Body of pancreas (tissue), 4 donors: ENCODE measurements at regions not wholly inside any gene's neighbourhood (a gene's known extent, or its start where the extent isn't known, plus 50 kb on each side); places are given as distances from the start of the nearest gene placed in this dataset.

ENCODE experiments used
- ATAC-seq: fragments of 150-250 bp; one replicate; pipeline ENCODE4 v1.9.1; 2016
- DNase-seq, 4 donors: peaks; one replicate each; pipeline ENCODE4 v3.0.0-alpha.2; 2019
- H3K27ac ChIP-seq, 4 donors: fragments of 200-600 bp; sonication (generic); 1 replicate in 3 of 4; 2 replicates in 1 of 4; pipeline versions ENCODE4 v1.5.1 to v1.6.1; 2016 to 2019; ENCODE audit warnings: mild to moderate bottlenecking in 1 of 4, mixed read lengths in 1 of 4, moderate library complexity in 1 of 4
- H3K27me3 ChIP-seq, 2 donors: fragments of 200-600 bp; sonication (generic); one replicate each; pipeline ENCODE4 v1.6.0; 2016; ENCODE audit warnings: mild to moderate bottlenecking in 1 of 2
- H3K36me3 ChIP-seq, 2 donors: fragments of 200-600 bp; sonication (generic); replicated peaks in 1 of 2; 2 replicates each; pipeline ENCODE4 v1.5.1; 2016; ENCODE audit warnings: low read depth in 2 of 2; ENCODE audit not compliant: insufficient read depth in 1 of 2
- H3K4me1 ChIP-seq: fragments of 200-600 bp; sonication (generic); one replicate; pipeline ENCODE4 v1.6.0; 2016
- H3K4me3 ChIP-seq, 2 donors: fragments of 200-600 bp; sonication (generic); 1 replicate in 1 of 2; 2 replicates in 1 of 2; pipeline ENCODE4 v1.5.1; 2016 to 2019
- H3K9me3 ChIP-seq, 3 donors: fragments of 200-600 bp; sonication (generic); 1 replicate in 2 of 3; 2 replicates in 1 of 3; pipeline ENCODE4 v1.5.1; 2016
- CTCF ChIP-seq, 7 experiments: fragments of 450-650 bp in 4 of 7; fragments of 200-600 bp in 3 of 7; sonication (generic) in 3 of 7; IDR thresholded peaks; one replicate each; pipeline ENCODE4 v1.5.1; 2016 to 2019; ENCODE audit warnings: antibody characterized with exemption in 7 of 7
- POLR2A ChIP-seq, 3 donors: fragments of 450-650 bp; IDR thresholded peaks; one replicate each; pipeline ENCODE4 v1.6.1; 2016; ENCODE audit warnings: antibody characterized with exemption in 3 of 3, mild to moderate bottlenecking in 2 of 3
- WGBS, 2 donors: methylation state at CpG; one replicate each; pipeline ENCODE4 v1.1.5; 2017; 5-methylcytosine and 5-hydroxymethylcytosine counted together
- intact Hi-C: fragments of 100-400 bp; cut with DNase I; formaldehyde crosslinking; loops from one replicate; pipeline ENCODE4 v1.15.1; 2023

DNA sequence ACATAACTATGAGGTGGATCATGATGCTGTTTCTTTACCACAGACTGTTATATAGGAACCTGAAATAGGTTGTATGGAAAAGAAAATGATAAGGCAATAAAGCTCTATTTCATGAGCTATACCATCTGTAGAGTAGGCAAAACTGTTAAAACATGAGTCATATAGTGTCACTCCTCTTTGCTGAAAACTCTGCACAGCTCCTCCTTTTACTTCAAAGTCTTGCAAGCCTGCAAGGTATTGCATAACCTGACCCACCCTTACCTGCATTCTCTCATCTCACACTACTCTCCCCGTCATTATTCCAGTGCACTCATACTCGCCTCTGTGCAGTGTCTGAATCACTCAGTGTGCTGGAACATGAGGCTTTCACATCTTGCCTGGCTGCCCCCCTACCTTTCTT, 790.1 kb downstream of the EFNA5 start:
- ATAC-seq, result no peak
- Histone ChIP-seq H3K9me3 (no peaks in the 10 kb centered on the region), H3K4me3 (no peak overlapping the region), H3K36me3 (no peaks in the 10 kb centered on the region), H3K27me3 (no peaks in the 10 kb centered on the region), H3K4me1 (no peaks in the 10 kb centered on the region), H3K27ac (no peak overlapping the region)
- DNase-seq, result no peak
- TF ChIP-seq CTCF (IDR thresholded peaks at IDR 0.05), result no peak
- TF ChIP-seq POLR2A (IDR thresholded peaks at IDR 0.05), result no peak
- intact Hi-C loops, result no loop called here
- 66 to 90% methylated on average over 2 of the region's 2 CpGs for WGBS, 2 donors

- ATAC-seq (no peak), DNase-seq (no peak)
- H3K4me3 ChIP-seq, result no peak overlapping the region
- no peak overlapping the region for H3K27ac ChIP-seq
- TF ChIP-seq CTCF (IDR thresholded peaks at IDR 0.05) (no peak), POLR2A (IDR thresholded peaks at IDR 0.05) (no peak)
- no peaks in the 10 kb centered on the region for H3K27me3 ChIP-seq
- no peaks in the 10 kb centered on the region for H3K36me3 ChIP-seq
- WGBS, 2 donors, result 68 to 75% methylated on average over 3 of the region's 3 CpGs
- intact Hi-C loops, result no loop called here
- H3K4me1 ChIP-seq, result no peaks in the 10 kb centered on the region
- no peaks in the 10 kb centered on the region for H3K9me3 ChIP-seq
Observed at GRCh38 chr5:106877881-106878280, 792.9 kb downstream of the EFNA5 start.

- Histone ChIP-seq H3K4me1 (no peaks in the 10 kb centered on the region), H3K4me3 (no peak overlapping the region), H3K27me3 (no peaks in the 10 kb centered on the region), H3K36me3 (no peaks in the 10 kb centered on the region), H3K27ac (no peak overlapping the region), H3K9me3 (no peaks in the 10 kb centered on the region)
- ATAC-seq (no peak), DNase-seq (peak; percentile 31 to 80 (median 46))
- WGBS, 2 donors, result 59 to 83% methylated on average over 7 of the region's 7 CpGs
- TF ChIP-seq POLR2A (IDR thresholded peaks at IDR 0.05), result no peak
- no peak for TF ChIP-seq CTCF (IDR thresholded peaks at IDR 0.05)
- intact Hi-C loops, result no loop called here
Observed at GRCh38 chr5:106876665-106877194, 794.0 kb downstream of the EFNA5 start.

DNA sequence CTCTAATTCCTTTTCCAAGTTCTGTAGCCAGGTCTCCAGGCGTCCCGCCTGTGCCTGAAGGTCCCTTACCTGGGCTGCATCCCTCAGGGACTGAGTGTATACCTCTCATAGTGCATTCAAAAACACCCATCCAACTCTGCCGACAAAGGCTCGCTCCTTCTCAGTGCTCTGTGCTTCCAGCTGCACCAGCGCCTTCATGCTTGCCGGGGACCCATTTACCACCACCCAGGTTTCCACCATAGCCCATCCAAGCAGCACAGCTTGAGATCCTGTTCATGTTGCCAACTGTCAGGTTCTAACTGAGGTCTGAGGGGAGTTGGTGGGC, 794.5 kb downstream of the EFNA5 start:
- no peak for TF ChIP-seq POLR2A (IDR thresholded peaks at IDR 0.05)
- no peak for TF ChIP-seq CTCF (IDR thresholded peaks at IDR 0.05)
- Histone ChIP-seq H3K27me3 (no peaks in the 10 kb centered on the region), H3K9me3 (no peaks in the 10 kb centered on the region), H3K36me3 (no peaks in the 10 kb centered on the region), H3K27ac (no peak overlapping the region), H3K4me3 (no peak overlapping the region), H3K4me1 (no peaks in the 10 kb centered on the region)
- 90 to 95% methylated on average over 3 to 6 of the region's 6 CpGs for WGBS, 2 donors
- peak in 1 of 4 donors; percentile 10 for DNase-seq
- intact Hi-C loops, result no loop called here
- no peak for ATAC-seq

- peak; percentile 84 for ATAC-seq
Observed at GRCh38 chr5:106875591-106876297, 795.0 kb downstream of the EFNA5 start.

More at GRCh38 chr5:106875591-106876297, 795.0 kb downstream of the EFNA5 start:
- Histone ChIP-seq H3K36me3 (no peaks in the 10 kb centered on the region), H3K27ac (no peak overlapping the region), H3K4me1 (no peaks in the 10 kb centered on the region), H3K27me3 (no peaks in the 10 kb centered on the region), H3K9me3 (no peaks in the 10 kb centered on the region), H3K4me3 (no peak overlapping the region)
- DNase-seq, result peak; percentile 67 to 73 (median 69)
- 58 to 80% methylated on average over 17 to 21 of the region's 21 CpGs for WGBS, 2 donors
- intact Hi-C loops, result no loop called here
- no peak for TF ChIP-seq POLR2A (IDR thresholded peaks at IDR 0.05)
- TF ChIP-seq CTCF (IDR thresholded peaks at IDR 0.05), result peak; percentile 48 to 74 (median 61)
